Testis (tissue), 2 donors: ENCODE measurements at regions not wholly inside any gene's neighbourhood (a gene's known extent, or its start where the extent isn't known, plus 50 kb on each side); places are given as distances from the start of the nearest gene placed in this dataset.
"Not testable (repeated sequence)": the region's sequence is repeated elsewhere in the genome, so short reads cannot be mapped to it uniquely, and the experiment has no call there.

Source experiments
- DNase-seq: peaks from one replicate; pipeline ENCODE4 v3.0.0-alpha.2; 2019
- H3K27ac ChIP-seq, 2 donors: fragments of 200-600 bp; sonication (generic); one replicate each; pipeline ENCODE4 v1.5.1; 2019
- H3K27me3 ChIP-seq: fragments of 200-600 bp; sonication (generic); one replicate; pipeline ENCODE4 v1.5.1; 2019
- H3K36me3 ChIP-seq: fragments of 200-600 bp; sonication (generic); one replicate; pipeline ENCODE4 v1.5.1; 2017; ENCODE audit warnings: low read depth; ENCODE audit errors: missing control alignments
- H3K4me1 ChIP-seq: fragments of 200-600 bp; sonication (generic); one replicate; pipeline ENCODE4 v1.5.1; 2019
- H3K4me3 ChIP-seq, 2 donors: fragments of 200-600 bp; sonication (generic); one replicate each; pipeline ENCODE4 v1.5.1; 2017 to 2019
- H3K9me3 ChIP-seq: fragments of 200-600 bp; sonication (generic); one replicate; pipeline ENCODE4 v1.5.1; 2017
- CTCF ChIP-seq, 3 experiments: fragments of 450-650 bp in 2 of 3; fragments of 200-600 bp in 1 of 3; sonication (generic) in 1 of 3; IDR thresholded peaks; one replicate each; pipeline ENCODE4 v1.5.1; 2016 to 2019; ENCODE audit warnings: antibody characterized with exemption in 3 of 3, mild to moderate bottlenecking in 2 of 3, moderate library complexity in 1 of 3
- POLR2A ChIP-seq: fragments of 450-650 bp; IDR thresholded peaks from one replicate; pipeline ENCODE4 v1.6.1; 2017; ENCODE audit warnings: antibody characterized with exemption, mild to moderate bottlenecking, moderate library complexity
- WGBS, 2 donors: methylation state at CpG; one replicate each; pipeline ENCODE4 v1.1.5; 2018; 5-methylcytosine and 5-hydroxymethylcytosine counted together
- intact Hi-C: fragments of 100-400 bp; cut with DNase I; formaldehyde crosslinking; loops from one replicate; pipeline ENCODE4 v1.15.1; 2023; ENCODE audit warnings: low total_unique reads

DNA sequence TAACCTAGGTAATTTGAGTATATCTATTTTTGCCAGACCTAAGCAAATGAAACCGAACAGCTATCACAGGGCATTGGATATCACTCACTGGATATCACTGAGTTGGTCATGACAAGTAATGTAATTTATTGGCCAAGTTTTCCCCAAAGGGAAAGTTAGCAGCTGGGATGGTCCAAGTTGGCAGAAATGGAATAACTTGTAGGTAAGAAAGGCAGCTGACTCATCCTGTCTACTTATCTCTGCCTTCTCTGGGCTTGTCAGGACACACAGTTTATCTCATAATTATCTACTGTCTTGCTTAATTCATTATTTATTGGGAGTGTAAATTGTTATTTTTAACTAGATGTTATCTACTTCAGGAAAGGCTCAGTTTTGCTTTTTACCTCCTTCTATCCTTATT is 502.0 kb upstream of the DPP6 start:
- Histone ChIP-seq H3K36me3 (no peaks in the 10 kb centered on the region), H3K4me3 (no peak overlapping the region), H3K27ac (no peak overlapping the region), H3K4me1 (no peaks in the 10 kb centered on the region), H3K9me3 (no peaks in the 10 kb centered on the region), H3K27me3 (no peaks in the 10 kb centered on the region)
- WGBS, 2 donors, result 70 to 79% methylated on average over 1 of the region's 1 CpG
- intact Hi-C loops, result no loop called here
- DNase-seq, result no peak
- TF ChIP-seq CTCF (IDR thresholded peaks at IDR 0.05) (no peak), POLR2A (no peak)

DNA sequence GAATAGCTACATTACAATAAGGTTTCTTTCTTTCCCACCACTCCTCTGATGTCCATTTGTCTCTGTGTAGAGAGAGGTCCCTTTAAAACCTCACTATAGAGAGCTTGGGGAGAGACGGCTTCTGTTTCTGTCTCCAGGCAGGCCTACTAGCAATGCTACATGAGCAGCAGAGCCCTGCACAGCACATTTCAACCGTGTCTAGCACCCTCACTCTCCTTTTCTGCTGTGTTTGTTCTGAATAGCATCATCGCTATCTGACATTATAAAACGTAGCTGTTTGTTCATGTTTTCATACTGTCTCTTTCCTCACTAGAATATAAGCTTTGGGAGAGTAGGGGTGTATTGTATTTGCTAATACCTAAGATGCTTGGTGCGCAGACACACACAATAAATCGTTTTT is 487.8 kb upstream of the DPP6 start:
- H3K4me3 ChIP-seq, result no peak overlapping the region
- H3K36me3 ChIP-seq, result no peaks in the 10 kb centered on the region
- H3K9me3 ChIP-seq, result no peaks in the 10 kb centered on the region
- no peaks in the 10 kb centered on the region for H3K4me1 ChIP-seq
- 57 to 58% methylated on average over 6 of the region's 6 CpGs for WGBS, 2 donors
- TF ChIP-seq POLR2A (no peak), CTCF (IDR thresholded peaks at IDR 0.05) (no peak)
- H3K27ac ChIP-seq, result no peak overlapping the region
- intact Hi-C loops, result no loop called here
- no peaks in the 10 kb centered on the region for H3K27me3 ChIP-seq
- DNase-seq, result no peak

DNA sequence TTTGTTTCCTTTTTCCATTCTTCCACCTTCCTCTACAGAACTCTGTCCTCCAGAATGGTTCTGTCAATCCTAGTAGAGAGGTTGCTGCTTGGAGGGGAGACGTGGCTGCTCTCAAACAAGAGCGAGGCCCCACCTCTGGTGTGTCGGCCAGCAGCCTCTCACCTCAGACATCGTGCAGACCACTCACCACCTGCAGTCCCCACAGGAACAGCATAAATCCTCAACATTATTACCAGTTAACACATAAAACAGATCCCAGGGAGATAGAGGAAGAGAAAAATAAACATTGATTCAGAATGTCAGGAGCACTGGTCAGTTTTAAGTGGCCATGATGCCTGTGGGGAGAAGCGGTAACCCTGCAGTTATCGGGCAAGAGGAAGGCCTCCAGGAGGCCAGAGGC is 485.9 kb upstream of the DPP6 start:
- intact Hi-C loops, result no loop called here
- Histone ChIP-seq H3K27me3 (no peaks in the 10 kb centered on the region), H3K4me3 (no peak overlapping the region), H3K9me3 (no peaks in the 10 kb centered on the region), H3K36me3 (no peaks in the 10 kb centered on the region), H3K4me1 (no peaks in the 10 kb centered on the region), H3K27ac (no peak overlapping the region)
- TF ChIP-seq CTCF (IDR thresholded peaks at IDR 0.05) (no peak), POLR2A (no peak)
- no peak for DNase-seq
- WGBS, 2 donors, result 64 to 77% methylated on average over 6 of the region's 6 CpGs

DNA sequence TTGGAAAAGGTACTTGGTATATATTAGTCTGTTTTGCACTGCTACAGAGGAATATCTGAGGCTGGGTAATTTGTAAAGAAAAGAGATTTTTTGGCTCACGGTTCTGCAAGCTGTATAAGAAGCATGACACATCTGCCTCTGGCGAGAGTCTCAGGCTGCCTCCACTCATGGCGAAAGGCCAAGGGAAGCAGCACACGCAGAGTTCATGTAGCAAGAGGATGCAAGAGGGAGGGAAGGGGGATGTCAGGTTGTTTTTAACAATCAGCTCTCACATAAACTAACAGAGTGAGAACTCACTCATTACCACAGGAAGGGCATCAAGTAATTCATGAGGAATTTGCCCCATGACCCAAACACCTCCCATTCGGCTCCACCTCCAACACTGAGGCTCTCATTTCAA is 484.8 kb upstream of the DPP6 start:
- intact Hi-C loops, result no loop called here
- 47 to 57% methylated on average over 5 of the region's 5 CpGs for WGBS, 2 donors
- TF ChIP-seq CTCF (IDR thresholded peaks at IDR 0.05), result no peak
- TF ChIP-seq POLR2A, result no peak

DNA sequence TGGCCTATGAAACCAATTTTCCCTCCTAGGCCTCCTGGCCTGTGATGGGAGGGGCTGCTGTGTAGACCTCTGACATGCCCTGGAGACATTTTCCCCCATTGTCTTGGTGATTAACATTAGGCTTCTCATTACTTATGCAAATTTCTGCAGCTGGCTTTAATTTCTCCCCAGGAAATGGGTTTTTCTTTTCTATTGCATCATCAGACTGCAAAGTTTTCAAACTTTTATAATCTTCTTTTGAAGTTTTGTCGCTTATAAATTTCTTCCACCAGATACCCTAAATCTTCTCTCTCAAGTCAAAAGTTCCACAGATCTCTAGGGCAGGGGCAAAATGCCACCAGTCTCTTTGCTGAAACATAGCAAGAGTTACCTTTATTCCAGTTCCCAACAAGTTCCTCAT is 482.7 kb upstream of the DPP6 start:
- not testable (repeated sequence) for H3K27ac ChIP-seq

More for the DNA sequence above, 484.8 kb upstream of the DPP6 start:
- H3K36me3 ChIP-seq, result no peaks in the 10 kb centered on the region
- no peak overlapping the region for H3K27ac ChIP-seq
- H3K4me1 ChIP-seq, result no peaks in the 10 kb centered on the region
- no peaks in the 10 kb centered on the region for H3K27me3 ChIP-seq
- DNase-seq, result peak; percentile 21
- no peak overlapping the region for H3K4me3 ChIP-seq
- H3K9me3 ChIP-seq, result no peaks in the 10 kb centered on the region

More for the DNA sequence above, 482.7 kb upstream of the DPP6 start:
- H3K36me3 ChIP-seq, H3K4me3 ChIP-seq, intact Hi-C loops, H3K4me1 ChIP-seq, H3K9me3 ChIP-seq, DNase-seq, H3K27me3 ChIP-seq: not testable (repeated sequence)
- 95 to 100% methylated on average over 1 of the region's 1 CpG for WGBS, 2 donors
